ACHN (cell line): ENCODE measurements at regions not wholly inside any gene's neighbourhood (a gene's known extent, or its start where the extent isn't known, plus 50 kb on each side); places are given as distances from the start of the nearest gene placed in this dataset.

Experiments
- DNase-seq: peaks from one replicate; pipeline ENCODE4 v3.0.0-alpha.2; 2015
- in situ Hi-C: cut with HindIII; loops from 2 replicates; pipeline ENCODE4 v1.10.0; 2017; ENCODE audit warnings: low sequenced_read_pairs, low pct_ligation_motif_present, low pct_unique_long_range_greater_than_20kb

DNA sequence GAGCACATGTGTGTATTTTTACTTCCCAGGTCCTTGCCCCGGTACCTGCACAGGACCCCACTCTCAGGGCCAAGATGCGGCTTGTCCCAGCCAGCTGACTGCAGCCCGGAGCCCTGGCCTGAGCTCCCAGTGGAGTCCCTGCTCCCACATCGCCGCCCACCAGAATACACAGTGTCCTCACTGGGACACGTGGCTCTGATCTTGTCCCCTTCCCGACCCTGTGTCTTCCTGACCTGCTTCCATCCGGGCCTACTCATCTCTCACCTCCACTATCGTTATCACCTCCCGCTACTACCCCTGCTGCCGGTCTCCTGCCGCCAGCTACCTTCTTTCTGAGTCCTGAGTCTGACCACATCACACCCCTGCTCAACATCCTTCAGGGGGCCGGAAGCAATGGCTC is 146.3 kb upstream of the CHST15 start:
- in situ Hi-C loops = no loop called here
- no peak for DNase-seq

DNA sequence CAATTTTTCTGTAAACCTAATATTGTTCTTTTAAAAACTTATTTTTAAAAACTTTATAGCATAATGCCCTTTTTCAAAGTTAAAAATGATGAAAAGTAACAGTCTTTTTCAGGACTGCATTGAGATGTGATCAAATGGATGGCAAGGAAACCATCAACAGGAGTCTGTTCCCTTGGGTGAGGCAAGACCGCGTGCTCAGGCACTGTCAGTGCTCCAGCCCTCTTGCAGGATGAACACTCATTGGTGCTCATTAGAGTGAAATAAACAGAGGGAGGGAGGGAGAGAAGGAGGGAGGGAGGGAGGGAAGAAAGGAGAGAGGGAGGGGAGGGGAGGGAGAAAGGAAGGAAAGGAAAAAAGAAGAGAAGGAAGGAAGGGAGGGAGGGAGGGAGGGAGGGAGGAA is 145.7 kb upstream of the CHST15 start:
- no peak for DNase-seq
- in situ Hi-C loops = no loop called here

DNA sequence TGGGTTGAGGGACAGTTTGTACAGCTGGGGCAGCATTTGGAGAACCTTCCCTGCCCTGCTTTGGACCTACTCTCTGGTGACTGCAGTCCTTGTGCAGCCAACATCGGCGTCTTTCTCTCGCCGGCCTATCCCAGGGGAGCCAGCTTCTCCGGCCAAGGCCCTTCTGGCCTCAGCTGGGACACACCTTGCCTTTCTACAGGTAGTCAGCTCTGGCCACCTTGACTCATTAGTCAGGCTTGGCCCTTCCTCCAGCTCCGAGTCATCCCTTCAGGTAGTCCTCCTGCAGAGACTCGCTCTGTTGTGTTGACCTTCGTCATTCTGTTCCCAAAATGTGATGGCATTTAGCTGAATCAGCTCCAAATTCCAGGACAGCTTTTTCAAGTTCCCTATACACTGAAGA is 145.0 kb upstream of the CHST15 start:
- in situ Hi-C loops = no loop called here
- no peak for DNase-seq

DNA sequence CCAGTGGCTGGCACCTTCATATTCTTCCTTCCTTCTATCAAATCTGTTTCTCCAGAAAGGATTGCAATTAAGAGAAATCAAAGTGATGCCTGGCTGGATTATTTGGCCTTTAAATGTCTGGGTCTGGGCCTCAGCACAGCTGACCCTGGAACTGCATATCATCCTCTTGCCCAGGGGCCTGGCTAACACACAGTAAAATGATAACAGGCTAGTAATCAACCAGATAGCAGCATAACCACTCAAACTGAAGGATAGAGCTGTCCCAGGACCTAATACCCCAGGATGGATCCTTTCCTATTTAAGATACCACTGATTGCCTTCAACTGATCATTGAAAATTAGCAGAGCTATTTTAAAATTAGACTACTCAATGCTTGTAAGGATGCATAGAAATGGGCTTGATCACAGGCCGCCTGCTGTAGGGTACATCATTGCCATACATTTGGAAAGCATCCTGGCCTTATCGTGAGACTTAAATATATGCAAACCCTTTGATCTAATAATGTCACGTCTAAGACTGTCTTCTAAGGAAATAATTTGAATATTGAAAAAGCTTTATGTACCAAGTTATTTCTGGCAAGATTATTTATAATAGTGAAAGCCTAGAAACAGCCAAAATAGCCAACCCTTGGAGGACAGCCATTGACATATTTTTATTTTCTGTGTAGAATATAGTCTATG is 144.0 kb upstream of the CHST15 start:
- in situ Hi-C loops = no loop called here
- no peak for DNase-seq

DNA sequence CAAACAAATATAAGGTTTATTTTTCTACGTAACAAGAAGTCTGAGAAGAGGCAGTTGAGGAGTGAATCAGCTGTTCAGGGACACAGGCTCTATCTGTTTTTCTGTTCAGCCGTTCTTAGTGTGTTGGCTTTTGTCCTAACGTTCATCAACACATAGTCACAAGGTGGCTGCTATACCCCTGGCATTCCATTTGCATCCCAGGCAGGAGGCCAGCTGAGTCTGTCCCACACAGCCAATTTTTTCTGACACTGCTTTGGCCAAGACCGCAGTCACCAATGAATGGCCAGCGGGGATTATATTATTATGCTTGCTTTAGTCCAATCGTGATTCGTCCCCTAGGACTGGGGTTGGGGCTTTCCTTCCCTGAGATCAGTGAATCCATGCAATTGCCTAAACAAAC is 143.4 kb upstream of the CHST15 start:
- in situ Hi-C loops = no loop called here

DNA sequence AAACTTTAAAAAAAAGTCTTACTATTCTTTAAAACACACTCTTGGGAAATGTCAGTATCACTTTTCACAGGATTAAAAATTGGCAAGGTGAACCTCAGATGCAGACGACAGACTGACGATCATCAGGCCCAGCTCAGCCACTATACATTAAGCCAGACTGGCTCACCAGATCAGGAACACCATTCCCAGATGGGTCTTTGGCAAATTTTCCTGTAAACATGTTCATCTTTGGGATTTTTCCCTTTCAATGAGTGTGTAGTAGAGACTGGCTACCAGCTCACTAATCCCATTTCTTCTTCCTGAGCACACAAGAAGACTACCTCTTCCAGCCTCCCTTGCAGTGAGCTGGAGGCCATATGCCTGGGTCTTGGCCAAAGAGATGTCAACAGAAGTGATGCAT is 142.7 kb upstream of the CHST15 start:
- in situ Hi-C loops = no loop called here
- DNase-seq = no peak

More for the DNA sequence above, 143.4 kb upstream of the CHST15 start:
- no peak for DNase-seq

DNA sequence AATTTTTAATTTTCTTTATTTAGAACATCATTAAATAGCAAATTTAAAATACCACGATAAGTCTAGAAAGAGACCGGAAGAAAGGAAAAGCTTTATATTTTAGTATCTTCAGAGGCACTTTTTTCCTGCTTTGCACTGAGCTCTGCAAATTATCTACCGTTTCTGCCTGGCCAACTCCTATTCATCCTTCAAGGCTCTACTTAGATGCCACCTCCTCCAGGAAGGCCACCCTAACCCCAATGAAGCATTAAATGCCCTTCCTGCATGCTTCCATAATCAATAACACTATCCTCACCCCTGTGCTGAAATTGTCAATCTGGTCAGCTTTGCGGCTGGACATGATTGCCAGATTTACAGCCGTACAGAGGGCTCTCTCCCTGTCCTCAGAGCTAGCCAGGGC is 141.8 kb upstream of the CHST15 start:
- in situ Hi-C loops = no loop called here
- DNase-seq = no peak

DNA sequence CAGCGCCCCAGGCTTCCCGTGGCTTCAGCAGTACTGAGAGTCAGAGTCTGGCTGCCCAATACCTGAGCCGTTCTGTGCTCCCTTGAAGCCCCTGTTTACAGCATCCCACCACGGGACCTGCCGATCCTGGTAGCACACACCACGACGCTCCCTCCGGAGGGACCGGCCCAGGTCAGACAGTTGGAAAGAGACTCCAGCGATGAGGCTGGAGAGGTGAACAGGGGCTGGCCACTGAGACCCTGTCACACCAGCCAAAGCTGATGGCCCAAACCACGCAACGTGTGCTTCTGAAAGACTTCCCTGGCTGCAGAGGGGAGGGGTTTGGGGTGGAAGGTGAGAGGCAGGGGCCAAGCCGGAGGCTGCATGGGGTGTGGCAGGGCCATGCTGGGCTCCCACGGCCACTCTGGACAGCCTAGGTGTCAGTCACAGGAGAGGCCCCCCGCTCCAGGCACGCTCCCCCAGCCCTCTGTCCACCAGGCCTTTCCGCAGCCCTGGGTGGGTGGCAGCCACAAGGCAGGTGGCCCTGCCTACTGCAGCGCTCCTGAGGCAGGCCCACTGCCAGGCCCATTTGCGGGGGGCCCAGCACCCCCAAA is 140.2 kb upstream of the CHST15 start:
- DNase-seq = no peak
- in situ Hi-C loops = no loop called here

DNA sequence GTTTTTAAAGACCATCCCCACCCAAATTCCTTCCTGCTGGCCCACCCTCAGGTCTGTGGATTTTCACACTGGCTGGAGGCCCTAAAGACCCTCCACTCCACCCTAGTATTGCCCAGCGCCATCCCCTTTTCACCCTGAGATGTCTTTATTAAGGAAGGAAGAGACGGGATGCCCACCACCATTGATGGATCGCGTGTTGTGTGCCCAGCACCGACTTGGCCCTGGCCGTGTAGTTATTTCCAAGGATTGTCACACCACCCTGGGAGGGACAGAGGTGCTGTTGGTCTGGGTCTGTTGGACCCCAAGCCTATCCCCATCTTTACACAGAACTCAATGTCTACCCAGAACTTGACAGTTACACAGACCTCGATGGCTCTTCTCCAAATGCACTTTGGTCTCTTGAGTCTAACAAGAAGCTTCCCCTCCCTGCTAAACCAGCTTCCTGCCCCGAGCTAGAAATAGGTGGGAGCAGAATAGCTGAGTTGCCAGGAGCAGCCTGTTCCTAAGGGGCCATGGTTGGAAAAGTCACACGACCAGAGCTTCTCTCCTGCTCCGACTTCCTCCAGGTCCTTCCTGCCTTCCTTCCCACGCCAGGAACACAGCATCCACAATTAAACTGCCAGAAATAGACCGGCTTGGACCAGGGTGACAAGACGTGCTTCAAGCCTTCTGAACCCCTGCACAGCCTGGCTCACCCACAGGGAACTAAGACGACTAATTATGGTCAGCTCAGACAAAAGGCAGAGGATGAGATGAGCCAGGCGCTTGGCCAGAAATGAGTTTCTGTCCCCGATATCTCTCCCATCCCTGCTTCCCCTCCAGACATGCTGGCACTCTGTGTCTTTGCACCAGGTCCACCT is 139.5 kb upstream of the CHST15 start:
- in situ Hi-C loops = no loop called here
- DNase-seq = no peak

DNA sequence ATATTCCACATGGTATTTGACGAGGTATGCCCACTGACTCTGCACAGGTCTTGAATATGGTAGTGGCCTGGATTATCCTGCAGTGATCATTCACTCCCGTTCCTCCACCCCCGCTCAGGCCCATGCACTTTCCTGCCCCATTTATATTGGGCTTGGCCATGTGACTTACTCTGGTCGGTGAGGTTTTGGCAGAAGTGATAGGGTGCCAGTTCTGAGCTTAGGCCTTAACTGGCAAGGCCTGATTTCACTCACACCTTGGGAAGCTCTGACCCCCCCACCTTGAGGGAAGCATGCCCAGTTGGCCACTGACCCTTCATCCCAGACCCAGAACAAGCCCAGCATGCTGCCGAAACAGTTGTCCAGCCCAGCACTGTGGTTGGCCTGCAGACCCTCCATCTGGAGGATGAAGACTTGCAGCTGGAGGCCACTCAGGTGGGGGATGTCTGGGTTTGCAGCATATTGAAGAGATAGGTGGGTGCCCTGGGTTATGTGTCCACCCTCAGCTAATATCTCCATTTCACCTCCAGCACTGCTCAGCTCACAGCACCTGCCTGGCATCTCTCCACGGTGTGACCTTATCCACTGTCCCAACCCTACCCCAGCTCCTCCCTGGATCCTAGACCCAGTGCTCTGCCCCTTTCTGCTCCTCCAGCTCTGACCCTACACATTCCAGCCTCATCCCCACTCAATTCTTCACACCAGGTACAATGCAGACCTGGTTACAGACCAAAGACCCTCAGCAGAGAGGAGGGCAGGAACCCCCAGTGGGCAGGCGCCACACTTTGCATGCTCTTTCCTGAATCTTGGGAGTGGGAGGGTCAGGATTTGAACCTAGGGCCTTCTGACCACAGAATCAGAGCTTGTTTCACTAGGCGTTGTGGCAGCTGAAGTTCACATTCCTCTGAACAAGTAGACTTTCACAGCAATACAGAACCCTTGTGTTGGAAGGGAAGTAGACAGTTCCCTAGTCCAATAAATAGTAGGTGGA is 138.1 kb upstream of the CHST15 start:
- DNase-seq = no peak
- in situ Hi-C loops = no loop called here

DNA sequence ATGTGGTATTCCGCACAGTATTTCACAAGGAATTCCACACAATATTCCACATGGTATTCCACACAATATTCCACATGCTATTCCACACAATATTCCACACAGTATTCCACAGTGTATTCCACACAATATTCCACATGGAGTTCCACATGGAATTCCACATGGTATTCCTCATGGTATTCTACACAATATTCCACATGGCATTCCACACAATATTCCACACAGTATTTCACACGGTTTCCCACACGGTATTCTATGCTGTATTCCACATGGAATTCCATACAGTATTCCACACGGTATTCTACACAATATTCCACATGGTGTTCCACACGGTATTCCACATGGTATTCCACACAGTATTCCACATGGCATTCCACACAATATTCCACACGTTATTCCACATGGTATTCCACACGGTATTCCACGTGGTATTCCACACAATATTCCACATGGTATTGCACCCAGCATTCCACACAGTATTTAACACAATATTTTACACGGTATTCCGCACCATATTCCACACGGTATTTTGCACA is 137.3 kb upstream of the CHST15 start:
- no peak for DNase-seq
- in situ Hi-C loops = no loop called here

DNA sequence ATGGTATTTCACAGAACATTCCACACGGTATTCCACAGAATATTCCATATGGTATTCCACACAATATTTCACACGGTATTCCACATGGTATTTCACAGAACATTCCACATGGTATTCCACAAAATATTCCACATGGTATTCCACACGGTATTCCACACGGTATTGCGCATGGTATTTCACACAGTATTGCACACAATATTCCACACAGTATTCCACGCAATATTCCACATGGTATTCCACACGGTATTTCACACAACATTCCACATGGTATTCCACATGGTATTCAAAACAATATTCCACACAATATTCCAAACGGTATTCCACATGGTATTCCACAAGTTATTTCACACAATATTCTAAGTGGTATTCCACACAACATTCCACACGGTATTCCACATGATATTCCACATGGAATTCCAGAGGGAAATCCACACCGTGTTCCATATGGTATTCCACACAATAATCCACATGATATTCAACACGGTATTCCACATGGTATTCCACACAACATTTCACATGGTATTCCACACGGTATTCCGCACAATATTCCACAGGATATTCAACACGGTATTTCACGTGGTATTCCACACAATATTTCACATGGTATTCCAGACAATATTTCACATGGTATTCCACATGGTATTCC is 136.7 kb upstream of the CHST15 start:
- no peak for DNase-seq

DNA sequence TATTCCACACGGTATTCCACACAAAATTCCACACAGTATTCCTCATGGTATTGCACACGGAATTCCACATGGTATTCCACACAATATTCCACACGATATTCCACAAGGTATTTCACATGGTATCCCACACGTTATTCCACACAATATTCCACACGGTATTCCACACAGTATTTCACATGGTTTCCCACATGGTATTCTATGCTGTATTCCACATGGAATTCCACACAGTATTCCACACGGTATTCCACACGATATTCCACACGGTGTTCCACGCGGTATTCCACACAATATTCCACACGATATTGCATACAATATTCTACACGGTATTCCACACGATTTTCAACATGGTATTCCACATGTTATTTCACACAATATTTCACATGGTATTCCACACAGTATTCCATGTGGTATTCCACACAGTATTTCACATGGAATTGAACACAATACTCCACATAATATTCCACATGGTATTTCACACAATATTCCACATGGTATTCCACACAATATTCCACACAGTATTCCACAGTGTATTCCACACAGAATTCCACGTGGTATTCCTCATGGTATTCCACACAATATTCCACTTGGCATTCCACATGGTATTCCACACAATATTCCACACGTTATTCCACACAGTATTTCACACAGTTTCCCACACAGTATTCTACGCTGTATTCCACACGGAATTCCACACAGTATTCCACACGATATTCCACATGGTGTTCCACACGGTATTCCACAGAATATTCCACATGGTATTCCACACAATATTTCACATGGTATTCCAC is 136.0 kb upstream of the CHST15 start:
- in situ Hi-C loops = no loop called here
- DNase-seq = no peak

More for the DNA sequence above, 136.7 kb upstream of the CHST15 start:
- in situ Hi-C loops = no loop called here

DNA sequence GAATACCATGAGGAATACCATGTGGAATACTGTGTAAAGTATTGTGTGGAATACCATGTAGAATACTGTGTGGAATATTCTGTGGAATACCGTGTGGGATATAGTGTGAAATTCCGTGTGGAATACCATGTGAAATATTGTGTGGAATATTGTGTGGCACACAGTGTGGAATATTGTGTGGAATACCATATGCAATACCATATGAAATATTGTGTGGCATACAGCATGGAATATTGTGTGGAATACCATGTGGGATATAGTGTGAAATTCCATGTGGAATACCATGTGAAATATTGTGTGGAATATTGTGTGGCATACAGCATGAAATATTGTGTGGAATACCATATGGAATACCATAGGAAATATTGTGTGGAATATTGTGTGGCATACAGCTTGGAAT is 135.1 kb upstream of the CHST15 start:
- no peak for DNase-seq
- in situ Hi-C loops = no loop called here

DNA sequence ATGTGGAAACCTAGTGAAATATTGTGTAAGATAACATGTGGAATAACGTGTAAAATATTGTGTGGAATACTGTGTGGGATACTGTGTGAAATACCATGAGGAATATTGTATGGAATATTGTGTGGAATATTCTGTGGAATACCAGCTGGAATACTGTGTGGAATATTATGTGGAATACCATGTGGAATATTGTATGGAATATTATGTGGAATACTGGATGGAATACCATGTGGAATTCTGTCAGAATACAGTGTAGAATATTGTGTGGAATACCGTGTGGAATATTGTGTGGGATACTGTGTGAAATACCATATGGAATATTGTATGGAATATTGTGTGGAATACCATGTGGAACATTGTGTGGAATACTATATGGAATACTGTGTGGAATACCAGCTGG is 134.6 kb upstream of the CHST15 start:
- DNase-seq = no peak
- in situ Hi-C loops = no loop called here

DNA sequence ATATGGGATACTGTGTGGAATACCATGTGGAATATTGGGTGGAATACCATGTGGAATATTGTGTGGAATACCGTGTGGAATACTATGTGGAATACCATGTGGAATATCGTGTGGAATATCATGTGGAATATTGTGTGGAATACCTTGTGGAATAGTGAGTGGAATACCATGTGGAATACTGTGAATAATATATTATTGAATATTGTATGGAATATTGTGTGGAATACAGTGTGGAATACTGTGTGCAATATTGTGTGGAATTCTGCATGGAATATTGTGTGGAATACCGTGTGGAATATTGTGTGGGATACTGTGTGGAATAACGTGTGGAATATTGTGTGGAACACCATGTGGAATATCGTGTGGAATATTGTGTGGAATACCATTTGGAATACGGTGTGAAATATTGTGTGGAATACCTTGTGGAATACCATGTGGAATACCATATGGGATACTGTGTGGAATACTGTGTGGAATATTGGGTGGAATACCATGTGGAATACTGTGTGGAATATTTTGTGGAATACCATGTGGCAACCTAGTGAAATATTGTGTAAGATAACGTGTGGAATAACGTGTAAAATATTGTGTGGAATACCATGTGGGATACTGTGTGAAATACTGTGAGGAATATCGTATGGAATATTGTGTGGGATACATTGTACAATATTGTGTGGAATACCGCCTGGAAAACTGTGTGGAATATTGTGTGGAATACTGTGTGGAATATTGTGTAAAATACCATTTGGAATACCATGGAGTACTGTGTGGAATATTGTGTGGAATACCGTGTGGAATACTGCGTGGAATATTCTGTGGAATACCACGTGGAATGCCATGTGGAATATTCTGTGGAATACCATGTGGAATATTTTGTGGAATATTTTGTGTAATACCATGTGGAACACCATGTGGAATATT is 133.9 kb upstream of the CHST15 start:
- no peak for DNase-seq
- in situ Hi-C loops = no loop called here
